Right lobe of liver (tissue), 6 donors: ENCODE measurements at regions not wholly inside any gene's neighbourhood (a gene's known extent, or its start where the extent isn't known, plus 50 kb on each side); places are given as distances from the start of the nearest gene placed in this dataset.
A peak's percentile ranks its signal among the peaks of the same experiment; 100 is the strongest.

ENCODE experiments used
- ATAC-seq, 4 donors: fragments of 200-7000 bp; cut with Tn5 transposase; one replicate each; pipeline ENCODE4 v1.9.1; 2020; ENCODE audit warnings: mild to moderate bottlenecking in 4 of 4, moderate library complexity in 4 of 4
- DNase-seq, 3 donors: peaks; one replicate each; pipeline ENCODE4 v3.0.0-alpha.2; 2020
- H3K27ac ChIP-seq, 3 donors: fragments of 200-600 bp; one replicate each; pipeline ENCODE4 v1.8.0; 2022
- H3K27me3 ChIP-seq, 2 donors: fragments of 200-600 bp; one replicate each; pipeline ENCODE4 v1.8.0; 2022
- H3K36me3 ChIP-seq, 4 donors: fragments of 200-600 bp; sonication (generic) in 1 of 4; one replicate each; pipeline versions ENCODE4 v1.5.1 to v1.8.0; 2017 to 2022; ENCODE audit warnings: control low read depth in 1 of 4
- H3K4me1 ChIP-seq, 4 donors: fragments of 200-600 bp; sonication (generic) in 1 of 4; one replicate each; pipeline versions ENCODE4 v1.5.1 to v1.8.0; 2017 to 2022; ENCODE audit warnings: control low read depth in 1 of 4
- H3K4me3 ChIP-seq, 3 donors: fragments of 200-600 bp; one replicate each; pipeline ENCODE4 v1.8.0; 2022
- H3K9me3 ChIP-seq, 4 donors: fragments of 200-600 bp; sonication (generic) in 1 of 4; one replicate each; pipeline versions ENCODE4 v1.5.1 to v1.8.0; 2017 to 2022; ENCODE audit warnings: control low read depth in 1 of 4
- POLR2A ChIP-seq: fragments of 450-650 bp; IDR thresholded peaks from one replicate; pipeline ENCODE4 v1.6.1; 2017; ENCODE audit warnings: antibody characterized with exemption, mild to moderate bottlenecking
- WGBS: methylation state at CpG from one replicate; pipeline ENCODE4 v1.1.6; 2018; ENCODE audit warnings: low coverage, low lambda C conversion rate; ENCODE audit not compliant: insufficient coverage; ENCODE audit errors: missing lambda C conversion rate; 5-methylcytosine and 5-hydroxymethylcytosine counted together
- intact Hi-C, 2 donors: fragments of 100-400 bp; cut with DNase I; formaldehyde crosslinking; loops; one replicate each; pipeline versions ENCODE4 v1.11.2 to v1.14.1; 2022
- TF ChIP-seq, protein P1 (sequence below), 4 donors: fragments of 200-600 bp in 3 of 4; fragments of 450-650 bp in 1 of 4; IDR thresholded peaks; one replicate each; pipeline versions ENCODE4 v1.5.1 to v1.8.0; 2016 to 2022; ENCODE audit warnings: antibody characterized with exemption in 4 of 4, mild to moderate bottlenecking in 2 of 4
- donor health status: DM: no; HTN: yes; CAD: no.
- donor health status: DM: no; HTN: no; CAD: no.
- donor health status: DM: no; HTN: no; CAD: no.
- donor health status: DM: no; HTN: yes; CAD: no.
- donor health status: DM: no; HTN: yes; CAD: no.

DNA sequence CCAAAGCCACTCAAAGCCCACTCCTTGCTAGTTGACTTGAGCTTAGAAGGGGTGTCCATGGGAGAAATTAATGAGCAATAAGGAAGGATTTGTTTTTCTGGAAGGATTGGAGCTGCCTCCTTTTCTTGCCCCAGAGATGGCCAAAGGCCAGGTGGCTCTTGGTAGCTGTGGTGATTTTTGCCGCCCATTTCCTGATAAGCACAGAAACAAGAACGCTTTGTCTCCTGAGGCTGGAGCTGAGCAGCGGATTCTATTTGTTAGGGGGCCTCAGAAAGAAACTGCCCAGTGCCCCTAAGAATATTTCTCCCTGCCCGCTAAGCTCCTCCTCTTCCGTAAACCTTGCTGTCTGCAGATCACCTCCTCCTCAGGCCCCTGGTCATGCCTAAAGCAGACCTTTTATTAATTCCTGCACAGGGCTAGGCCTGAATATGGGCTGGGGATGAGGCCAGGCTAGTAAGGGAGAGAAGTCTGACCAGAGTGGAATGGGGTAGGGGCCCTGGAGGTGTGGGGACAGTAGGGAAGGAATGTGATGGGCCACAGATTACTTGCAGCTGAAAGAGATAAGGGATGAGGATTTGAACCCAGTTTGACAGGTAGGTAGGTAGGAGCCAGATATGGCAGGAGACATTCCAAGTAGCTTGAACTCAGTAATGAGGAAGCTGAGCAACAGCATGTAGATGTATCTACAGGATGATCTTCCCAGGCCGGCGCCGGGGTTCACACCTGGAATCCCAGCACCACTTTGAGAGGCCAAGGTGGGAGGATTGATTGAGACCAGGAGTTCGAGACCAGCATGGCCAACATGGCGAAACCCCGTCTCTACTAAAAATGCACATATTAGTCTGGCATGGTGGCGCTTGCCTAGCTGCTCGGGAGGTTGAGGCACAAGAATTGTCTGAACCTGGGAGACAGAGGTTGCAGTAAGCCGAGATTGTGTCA is 71.2 kb upstream of the NAA20 start:
- H3K27me3 ChIP-seq = no peaks in the 10 kb centered on the region
- ATAC-seq = peak in 1 of 4 donors; percentile 32
- H3K4me3 ChIP-seq = no peak overlapping the region
- 82% methylated on average over 13 of the region's 14 CpGs for WGBS
- TF ChIP-seq, protein P1, sequence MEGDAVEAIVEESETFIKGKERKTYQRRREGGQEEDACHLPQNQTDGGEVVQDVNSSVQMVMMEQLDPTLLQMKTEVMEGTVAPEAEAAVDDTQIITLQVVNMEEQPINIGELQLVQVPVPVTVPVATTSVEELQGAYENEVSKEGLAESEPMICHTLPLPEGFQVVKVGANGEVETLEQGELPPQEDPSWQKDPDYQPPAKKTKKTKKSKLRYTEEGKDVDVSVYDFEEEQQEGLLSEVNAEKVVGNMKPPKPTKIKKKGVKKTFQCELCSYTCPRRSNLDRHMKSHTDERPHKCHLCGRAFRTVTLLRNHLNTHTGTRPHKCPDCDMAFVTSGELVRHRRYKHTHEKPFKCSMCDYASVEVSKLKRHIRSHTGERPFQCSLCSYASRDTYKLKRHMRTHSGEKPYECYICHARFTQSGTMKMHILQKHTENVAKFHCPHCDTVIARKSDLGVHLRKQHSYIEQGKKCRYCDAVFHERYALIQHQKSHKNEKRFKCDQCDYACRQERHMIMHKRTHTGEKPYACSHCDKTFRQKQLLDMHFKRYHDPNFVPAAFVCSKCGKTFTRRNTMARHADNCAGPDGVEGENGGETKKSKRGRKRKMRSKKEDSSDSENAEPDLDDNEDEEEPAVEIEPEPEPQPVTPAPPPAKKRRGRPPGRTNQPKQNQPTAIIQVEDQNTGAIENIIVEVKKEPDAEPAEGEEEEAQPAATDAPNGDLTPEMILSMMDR (IDR thresholded peaks at IDR 0.05) = no peak
- TF ChIP-seq POLR2A = no peak
- intact Hi-C loops = loop anchor here in 1 of 2 donors (10.0 kb wide), 1 partner anchor 289 kb away; no protein-coding TSS in a partner anchor
- H3K4me1 ChIP-seq = peaks cover 0 to 16% (median 5%) of the 10 kb centered on the region in 4 donors
- H3K36me3 ChIP-seq = peaks cover 0 to 4% (median 0%) of the 10 kb centered on the region in 4 donors
- no peaks in the 10 kb centered on the region for H3K9me3 ChIP-seq
- no peak overlapping the region for H3K27ac ChIP-seq
- DNase-seq = no peak

DNA sequence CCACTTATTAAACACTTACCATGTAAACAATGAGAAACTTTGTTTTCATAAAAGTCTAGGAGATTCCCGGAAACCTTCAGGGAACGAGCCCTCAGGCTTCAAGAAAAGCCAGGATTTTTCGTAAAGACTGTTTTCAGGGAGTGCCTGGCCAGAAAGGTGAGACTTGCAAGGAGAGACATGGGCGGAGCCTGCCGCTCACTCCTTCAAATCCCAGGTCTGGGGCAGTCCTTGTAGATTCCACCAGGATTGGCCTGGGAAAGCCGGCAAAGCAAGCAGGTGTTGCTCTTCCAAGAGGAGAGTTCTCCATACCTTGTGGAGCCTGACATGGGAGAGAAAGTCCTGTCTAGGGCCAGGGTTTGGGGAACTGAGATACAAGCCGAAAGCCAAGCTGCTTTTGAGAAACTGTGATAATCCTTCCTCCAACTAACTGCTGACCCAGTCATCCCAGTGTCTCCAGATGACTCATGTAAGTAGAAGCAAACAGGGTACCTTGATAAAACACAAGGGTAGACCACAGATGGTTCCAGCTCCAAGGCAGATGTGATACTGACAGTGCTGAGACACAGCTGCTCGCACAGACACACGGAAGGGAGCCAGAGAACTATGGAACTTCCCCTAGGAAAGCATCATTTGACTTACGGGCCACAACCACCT is 69.4 kb upstream of the NAA20 start:
- DNase-seq = no peak
- H3K4me1 ChIP-seq = peaks cover 0 to 16% (median 5%) of the 10 kb centered on the region in 4 donors
- no peak overlapping the region for H3K27ac ChIP-seq
- H3K4me3 ChIP-seq = no peak overlapping the region
- intact Hi-C loops = loop anchor here in 1 of 2 donors (10.0 kb wide), 1 partner anchor 287 kb away; no protein-coding TSS in a partner anchor
- no peaks in the 10 kb centered on the region for H3K9me3 ChIP-seq
- H3K36me3 ChIP-seq = peaks cover 0 to 4% (median 0%) of the 10 kb centered on the region in 4 donors
- TF ChIP-seq, protein P1 (IDR thresholded peaks at IDR 0.05) = no peak
- TF ChIP-seq POLR2A = no peak
- peak in 1 of 4 donors; percentile 14 for ATAC-seq
- no peaks in the 10 kb centered on the region for H3K27me3 ChIP-seq
- WGBS = 81% methylated on average over 9 of the region's 10 CpGs

DNA sequence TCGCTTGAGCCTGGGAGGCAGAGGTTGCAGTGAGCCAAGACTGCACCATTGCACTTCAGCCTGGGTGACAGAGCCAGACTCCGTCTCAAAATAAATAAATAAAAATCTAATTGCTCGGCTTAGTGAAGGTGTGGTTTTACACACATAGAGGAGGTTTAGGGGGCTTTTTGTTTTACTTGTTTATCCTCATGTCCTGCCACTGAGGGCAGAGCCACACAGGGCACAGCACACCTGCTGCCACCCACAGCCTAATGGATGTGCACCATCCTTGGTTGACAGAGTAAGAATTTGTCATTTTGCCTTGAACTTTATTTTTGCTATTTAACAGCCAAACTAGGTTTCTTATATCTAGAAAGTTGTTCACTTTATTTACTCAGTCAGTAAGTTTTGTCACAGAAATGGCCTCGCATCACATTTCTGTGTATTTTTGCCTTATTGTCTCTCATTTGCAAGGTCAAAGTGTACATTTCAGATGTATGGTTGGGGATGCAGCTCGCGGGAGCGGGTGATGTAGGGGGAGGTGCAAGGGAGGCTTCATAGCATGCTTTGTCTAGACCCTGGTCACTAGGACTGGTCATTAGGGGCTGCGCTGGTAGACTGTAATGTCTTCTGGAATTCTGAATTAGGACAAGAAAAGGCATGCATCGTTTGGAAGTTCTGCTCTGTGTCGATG is 67.8 kb upstream of the NAA20 start:
- TF ChIP-seq, protein P1 (IDR thresholded peaks at IDR 0.05) = no peak
- TF ChIP-seq POLR2A = no peak
- no peaks in the 10 kb centered on the region for H3K9me3 ChIP-seq
- no peak overlapping the region for H3K4me3 ChIP-seq
- H3K36me3 ChIP-seq = peaks cover 0 to 4% (median 0%) of the 10 kb centered on the region in 4 donors
- H3K27ac ChIP-seq = no peak overlapping the region
- DNase-seq (no peak), ATAC-seq (no peak)
- no peaks in the 10 kb centered on the region for H3K27me3 ChIP-seq
- intact Hi-C loops = loop anchor here in 1 of 2 donors (10.0 kb wide), 1 partner anchor 285 kb away; no protein-coding TSS in a partner anchor
- WGBS = 95% methylated on average over 9 of the region's 10 CpGs
- H3K4me1 ChIP-seq = peaks cover 0 to 15% (median 4%) of the 10 kb centered on the region in 4 donors

DNA sequence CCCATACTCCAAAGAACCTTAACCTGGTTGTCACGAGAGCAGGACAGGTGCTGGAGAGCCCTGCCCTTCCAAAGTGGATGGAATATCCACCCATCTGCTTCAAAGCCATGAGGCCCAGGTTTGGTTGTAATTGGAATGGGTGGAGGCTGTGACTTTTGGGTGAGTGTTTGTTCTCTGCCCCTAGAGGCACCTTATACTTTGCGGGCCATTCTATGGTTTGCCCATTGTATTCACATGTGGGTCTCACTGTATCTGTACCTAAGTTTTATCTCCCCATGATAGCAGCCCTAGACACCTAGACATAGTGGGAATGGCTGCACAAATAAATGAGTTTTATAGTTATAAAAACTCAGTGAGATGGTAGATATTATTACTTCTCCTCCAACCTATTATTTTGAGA is 67.1 kb upstream of the NAA20 start:
- intact Hi-C loops = no loop called here

More for the DNA sequence above, 67.1 kb upstream of the NAA20 start:
- no peak overlapping the region for H3K4me3 ChIP-seq
- peaks cover 0 to 4% (median 0%) of the 10 kb centered on the region in 4 donors for H3K36me3 ChIP-seq
- ATAC-seq (no peak), DNase-seq (no peak)
- no peaks in the 10 kb centered on the region for H3K9me3 ChIP-seq
- H3K27me3 ChIP-seq = no peaks in the 10 kb centered on the region
- 100% methylated on average over 1 of the region's 2 CpGs for WGBS
- H3K27ac ChIP-seq = no peak overlapping the region
- no peak for TF ChIP-seq POLR2A
- TF ChIP-seq, protein P1 (IDR thresholded peaks at IDR 0.05) = no peak
- peaks cover 0 to 7% (median 1%) of the 10 kb centered on the region in 4 donors for H3K4me1 ChIP-seq
